ENCODE measurements at regions not wholly inside any gene's neighbourhood (a gene's known extent, or its start where the extent isn't known, plus 50 kb on each side); places are given as distances from the start of the nearest gene placed in this dataset.
A peak's percentile ranks its signal among the peaks of the same experiment; 100 is the strongest.

GRCh38 chr5:74059706-74060105, 433.7 kb downstream of the ARHGEF28 start:
- no peak for TF ChIP-seq MAX (IDR thresholded peaks at IDR 0.05)
- no peak for TF ChIP-seq EP300 (IDR thresholded peaks at IDR 0.05; ENCODE audit: borderline replicate concordance)
- TF ChIP-seq CEBPB (IDR thresholded peaks at IDR 0.05) = no peak
- TF ChIP-seq, protein P1, sequence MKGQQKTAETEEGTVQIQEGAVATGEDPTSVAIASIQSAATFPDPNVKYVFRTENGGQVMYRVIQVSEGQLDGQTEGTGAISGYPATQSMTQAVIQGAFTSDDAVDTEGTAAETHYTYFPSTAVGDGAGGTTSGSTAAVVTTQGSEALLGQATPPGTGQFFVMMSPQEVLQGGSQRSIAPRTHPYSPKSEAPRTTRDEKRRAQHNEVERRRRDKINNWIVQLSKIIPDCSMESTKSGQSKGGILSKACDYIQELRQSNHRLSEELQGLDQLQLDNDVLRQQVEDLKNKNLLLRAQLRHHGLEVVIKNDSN (IDR thresholded peaks at IDR 0.05) = no peak
- TF ChIP-seq TEAD4 (IDR thresholded peaks at IDR 0.05) = no peak

DNA sequence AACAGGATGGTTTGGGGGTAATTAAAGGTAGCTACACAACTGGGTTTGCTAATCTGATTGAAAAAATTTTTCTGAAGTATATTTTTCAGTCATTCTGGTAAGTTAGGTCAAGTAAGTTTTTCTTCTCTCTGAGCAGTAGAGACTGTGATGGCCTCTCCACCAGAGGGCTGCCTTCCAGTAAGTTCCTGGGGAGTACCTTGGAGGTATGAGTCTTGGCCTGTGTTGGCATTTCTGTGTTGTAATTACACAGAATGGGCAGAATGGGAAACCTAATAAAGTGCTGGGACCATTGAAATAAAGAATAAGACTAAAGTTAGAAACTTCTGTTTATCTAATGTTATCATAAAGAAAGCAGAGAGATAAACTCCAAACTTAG, 430.8 kb downstream of the ARHGEF28 start:
- peak; percentile 56 for TF ChIP-seq RAD21 (IDR thresholded peaks at IDR 0.05; ENCODE audit: low read depth)
- no peak for TF ChIP-seq YY1 (IDR thresholded peaks at IDR 0.05; ENCODE audit: low read depth)
- TF ChIP-seq REST (IDR thresholded peaks at IDR 0.05; ENCODE audit: low read depth) = no peak

DNA sequence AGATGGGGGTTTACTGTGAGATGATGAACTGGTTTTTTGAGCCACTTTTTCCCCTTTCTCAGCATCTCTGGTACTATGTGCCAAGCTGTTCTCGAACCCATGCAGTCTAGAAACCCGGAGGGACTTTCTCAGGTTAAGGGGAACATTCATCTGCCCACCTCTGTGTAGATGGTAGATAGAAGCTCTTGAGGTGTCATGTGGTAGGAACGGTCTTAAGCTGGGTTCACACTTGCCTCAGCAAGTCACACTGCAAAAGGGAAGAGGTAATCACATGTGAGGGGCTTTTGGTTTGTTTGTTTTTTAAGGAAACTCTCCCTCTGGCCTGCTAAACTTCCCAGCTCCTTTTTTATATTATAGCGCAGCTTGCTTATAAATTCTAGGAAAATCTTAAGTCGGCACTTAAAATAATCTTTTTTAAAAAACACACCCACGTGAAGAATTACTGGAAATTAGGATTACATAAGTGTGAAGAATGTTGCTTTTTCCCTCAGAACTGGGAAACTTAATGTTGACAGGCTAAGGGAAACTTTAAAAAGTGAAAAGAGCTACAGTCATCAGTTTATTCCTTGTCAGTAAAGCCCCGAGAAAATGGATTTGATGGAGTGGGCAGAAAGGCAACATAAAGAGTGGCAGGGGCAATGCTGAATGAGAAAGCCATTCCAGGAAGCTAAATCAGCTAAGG, 430.3 kb downstream of the ARHGEF28 start:
- TF ChIP-seq MAX (IDR thresholded peaks at IDR 0.05) = no peak
- no peak for TF ChIP-seq YY1 (IDR thresholded peaks at IDR 0.05; ENCODE audit: low read depth)
- no peak for TF ChIP-seq CREB1 (IDR thresholded peaks at IDR 0.05; ENCODE audit: low read depth)
- TF ChIP-seq TEAD4 (IDR thresholded peaks at IDR 0.05) = no peak
- TF ChIP-seq ZBTB7A (IDR thresholded peaks at IDR 0.05; ENCODE audit: low read depth) = no peak
- no peak for TF ChIP-seq REST (IDR thresholded peaks at IDR 0.05; ENCODE audit: low read depth)
- no peak for TF ChIP-seq RAD21 (IDR thresholded peaks at IDR 0.05; ENCODE audit: low read depth)
- TF ChIP-seq TCF12 (IDR thresholded peaks at IDR 0.05; ENCODE audit: low read depth) = no peak
- no peak for TF ChIP-seq CEBPB (IDR thresholded peaks at IDR 0.05)
- no peak for TF ChIP-seq EGR1 (IDR thresholded peaks at IDR 0.05)
- no peak for TF ChIP-seq EP300 (IDR thresholded peaks at IDR 0.05; ENCODE audit: borderline replicate concordance)
- TF ChIP-seq, protein P1 (IDR thresholded peaks at IDR 0.05) = no peak
- no peak for TF ChIP-seq NFIC (IDR thresholded peaks at IDR 0.05)
- no peak for TF ChIP-seq TAF1 (IDR thresholded peaks at IDR 0.05; ENCODE audit: low read depth)
- TF ChIP-seq FOXM1 (IDR thresholded peaks at IDR 0.05; ENCODE audit: borderline replicate concordance, low read depth) = no peak

- TF ChIP-seq, protein P1 (IDR thresholded peaks at IDR 0.05) = no peak
- TF ChIP-seq ZBTB7A (IDR thresholded peaks at IDR 0.05; ENCODE audit: low read depth) = no peak
- TF ChIP-seq MAX (IDR thresholded peaks at IDR 0.05) = no peak
- no peak for TF ChIP-seq FOXM1 (IDR thresholded peaks at IDR 0.05; ENCODE audit: borderline replicate concordance, low read depth)
- no peak for TF ChIP-seq TEAD4 (IDR thresholded peaks at IDR 0.05)
- TF ChIP-seq CEBPB (IDR thresholded peaks at IDR 0.05) = no peak
- no peak for TF ChIP-seq EGR1 (IDR thresholded peaks at IDR 0.05)
Observed at GRCh38 chr5:74055486-74056106, 429.6 kb downstream of the ARHGEF28 start.

DNA sequence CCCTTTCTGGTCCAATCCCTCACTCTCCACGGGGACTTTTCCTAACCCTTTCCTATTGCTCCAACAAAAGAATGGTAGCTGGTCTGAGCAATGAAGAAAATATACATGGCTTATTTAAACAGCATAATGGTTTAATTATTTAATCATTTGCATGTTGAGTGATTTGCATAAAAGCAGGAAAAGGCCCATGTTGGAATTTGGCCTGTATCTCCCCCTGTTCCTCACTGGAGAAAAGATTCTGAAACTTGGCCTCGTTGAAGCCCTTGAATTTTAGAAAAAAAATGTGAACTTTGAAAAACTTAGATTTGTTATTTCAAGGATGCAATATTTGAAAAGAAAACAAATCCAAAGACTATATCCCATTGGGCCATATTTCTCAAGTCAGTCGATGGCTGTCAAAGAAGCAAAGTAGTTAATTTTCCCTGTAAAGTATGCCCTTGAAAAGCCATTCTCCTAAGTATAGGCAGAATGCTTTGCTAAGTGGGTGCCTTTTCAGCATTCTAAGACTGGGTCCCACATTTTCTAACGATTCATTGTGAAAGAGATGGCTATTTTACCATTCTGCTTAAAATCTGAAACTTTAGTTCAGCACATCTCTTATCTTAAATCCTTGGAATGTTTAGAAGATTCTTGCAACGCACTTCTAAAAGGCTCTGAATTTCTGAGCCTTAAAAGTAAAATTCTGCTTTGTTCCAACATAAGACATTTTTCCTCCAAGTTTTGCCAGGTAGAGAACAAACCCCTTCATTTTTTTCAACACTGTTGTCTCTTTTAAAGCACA, 428.8 kb downstream of the ARHGEF28 start:
- TF ChIP-seq TEAD4 (IDR thresholded peaks at IDR 0.05) (no peak), EP300 (IDR thresholded peaks at IDR 0.05; ENCODE audit: borderline replicate concordance) (no peak), NFIC (IDR thresholded peaks at IDR 0.05) (no peak), TAF1 (IDR thresholded peaks at IDR 0.05; ENCODE audit: low read depth) (no peak), RAD21 (IDR thresholded peaks at IDR 0.05; ENCODE audit: low read depth) (no peak), EGR1 (IDR thresholded peaks at IDR 0.05) (no peak), TCF12 (IDR thresholded peaks at IDR 0.05; ENCODE audit: low read depth) (no peak)
